HG02973 (cell line): ENCODE measurements at regions not wholly inside any gene's neighbourhood (a gene's known extent, or its start where the extent isn't known, plus 50 kb on each side); places are given as distances from the start of the nearest gene placed in this dataset.

Experiments used
- ATAC-seq: cut with Tn5 transposase; IDR thresholded peaks from one replicate; pipeline ENCODE4 v1.9.1; 2021; ENCODE audit warnings: moderate library complexity; ENCODE audit not compliant: unreplicated experiment

- ATAC-seq = no peak
Observed at GRCh38 chr12:19572920-19573558, 133.7 kb downstream of the AEBP2 start.

- ATAC-seq = no peak
Observed at GRCh38 chr12:19573866-19574265, 134.6 kb downstream of the AEBP2 start.

- ATAC-seq = no peak
Observed at GRCh38 chr12:19574601-19575000, 135.3 kb downstream of the AEBP2 start.

DNA sequence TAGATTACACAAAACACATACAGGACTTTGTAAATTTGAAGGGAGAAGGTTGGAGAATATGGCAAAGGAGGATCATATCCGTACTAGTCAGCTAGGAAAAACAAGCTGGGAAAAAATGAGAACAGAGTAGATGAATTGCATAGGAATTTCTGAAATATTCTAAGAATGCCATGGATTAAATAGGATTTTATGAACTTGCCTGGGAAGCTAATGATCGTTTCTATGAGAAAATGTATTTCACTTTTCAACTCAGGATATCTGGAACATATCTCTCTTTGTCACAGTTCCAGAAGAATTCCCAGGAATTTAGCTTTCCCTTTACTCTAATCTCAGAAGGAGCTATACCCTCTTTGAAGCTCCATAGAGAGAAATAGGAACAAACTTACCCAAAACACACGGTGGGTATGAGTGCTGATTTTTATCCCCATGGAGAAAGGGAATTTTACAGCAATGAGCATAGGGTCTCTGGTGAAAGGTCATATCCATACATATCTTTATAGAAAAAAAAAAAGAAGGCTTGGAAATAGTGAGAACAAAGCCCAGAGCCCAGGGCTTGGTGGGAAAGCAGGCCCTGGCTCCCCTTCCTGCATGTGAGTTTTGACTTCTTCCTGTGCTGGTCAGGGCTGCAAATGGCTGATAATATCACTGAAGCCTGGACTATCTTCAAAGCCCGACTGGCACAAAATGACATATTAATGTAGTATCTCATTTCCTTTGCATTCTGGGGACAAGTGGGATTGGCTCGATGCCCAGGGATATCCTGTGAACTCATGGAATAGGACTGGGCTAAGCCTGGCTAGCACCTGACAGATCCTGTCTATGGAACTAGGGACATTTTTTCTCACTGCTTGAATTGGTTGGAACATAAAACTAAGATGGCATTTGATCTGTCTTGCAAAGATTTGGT lies 136.3 kb downstream of the AEBP2 start:
- ATAC-seq = no peak

- ATAC-seq = no peak
Observed at GRCh38 chr12:19576506-19577280, 137.4 kb downstream of the AEBP2 start.

- ATAC-seq = no peak
Observed at GRCh38 chr12:19577281-19577530, 137.9 kb downstream of the AEBP2 start.

DNA sequence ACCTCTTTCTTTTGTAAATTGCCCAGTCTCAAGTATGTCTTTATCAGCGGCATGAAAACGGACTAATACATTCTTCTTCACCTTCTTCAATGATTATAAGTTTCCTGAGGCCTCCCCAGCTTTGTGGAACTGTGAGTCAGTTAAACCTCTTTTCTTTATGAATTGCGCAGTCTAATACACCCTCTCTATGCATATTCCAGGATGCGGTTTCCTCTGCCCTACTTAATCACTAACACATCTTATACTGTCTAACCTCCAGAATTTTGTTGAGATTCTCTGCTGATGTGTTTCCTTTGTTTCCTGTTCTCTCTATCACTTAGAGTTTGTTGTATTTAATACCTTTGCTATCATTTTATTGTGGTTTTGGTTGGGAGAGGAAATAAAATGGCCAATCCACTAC lies 145.4 kb downstream of the AEBP2 start:
- no peak for ATAC-seq

DNA sequence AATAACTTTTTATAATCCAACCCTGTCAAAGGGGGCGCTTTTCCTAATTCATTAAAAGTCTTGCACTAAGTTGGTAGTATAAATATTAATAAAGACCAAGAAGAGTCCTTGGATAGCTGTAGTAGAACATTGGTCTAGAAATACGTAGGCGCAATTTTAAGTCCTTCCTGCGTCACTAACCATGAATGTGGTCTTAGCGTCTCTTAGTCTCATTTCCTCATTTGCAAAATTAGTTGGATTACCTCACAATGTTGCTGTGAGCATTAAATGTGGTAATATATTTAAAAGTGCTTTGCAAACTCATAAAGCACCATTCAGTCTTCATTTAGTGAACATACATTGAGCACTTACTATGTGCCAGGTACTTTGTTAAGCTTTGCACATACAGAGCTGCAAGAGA lies 149.7 kb downstream of the AEBP2 start:
- ATAC-seq = no peak

GRCh38 chr12:19591951-19592350 lies 152.7 kb downstream of the AEBP2 start:
- ATAC-seq = no peak

- ATAC-seq = no peak
Observed at GRCh38 chr12:19596434-19597166, 157.3 kb downstream of the AEBP2 start.

- ATAC-seq = no peak
Observed at GRCh38 chr12:19597167-19598026, 158.1 kb downstream of the AEBP2 start.

DNA sequence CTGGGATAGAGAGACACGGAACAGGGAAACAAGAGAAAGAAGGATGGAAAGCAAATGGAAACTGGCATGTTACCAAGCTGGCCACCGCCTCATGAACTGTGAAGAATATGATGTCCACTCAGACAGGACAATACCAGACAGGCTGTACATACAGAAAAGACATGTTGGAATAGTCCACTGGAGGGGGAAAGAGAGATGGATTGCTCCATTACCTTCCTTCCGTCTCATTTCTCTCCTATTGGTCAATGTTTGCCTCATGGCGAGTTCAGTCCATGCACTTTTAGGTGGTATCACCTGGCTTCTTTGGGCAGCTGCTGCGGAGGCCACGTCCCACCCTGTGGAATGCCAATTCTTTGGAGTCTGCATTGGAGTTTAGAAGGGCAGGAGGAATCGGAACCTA lies 166.4 kb downstream of the AEBP2 start:
- no peak for ATAC-seq

GRCh38 chr12:19608039-19608438 lies 168.7 kb downstream of the AEBP2 start:
- no peak for ATAC-seq

GRCh38 chr12:19613051-19613535 lies 173.8 kb downstream of the AEBP2 start:
- no peak for ATAC-seq

- no peak for ATAC-seq
Observed at GRCh38 chr12:19614601-19615383, 175.5 kb downstream of the AEBP2 start.

- ATAC-seq = no peak
Observed at GRCh38 chr12:19615384-19615725, 176.1 kb downstream of the AEBP2 start.

GRCh38 chr12:19616781-19617180 lies 177.5 kb downstream of the AEBP2 start:
- no peak for ATAC-seq

GRCh38 chr12:19620222-19620621 lies 180.9 kb downstream of the AEBP2 start:
- ATAC-seq = no peak

GRCh38 chr12:19623751-19624399 lies 184.6 kb downstream of the AEBP2 start:
- no peak for ATAC-seq
